Hepatocyte (in vitro differentiated cells): ENCODE measurements at regions not wholly inside any gene's neighbourhood (a gene's known extent, or its start where the extent isn't known, plus 50 kb on each side); places are given as distances from the start of the nearest gene placed in this dataset.

ENCODE experiments used
- EZH2 ChIP-seq: fragments of 200-600 bp; sonication (generic); IDR thresholded peaks from 2 replicates; pipeline ENCODE4 v1.6.1; 2016; ENCODE audit warnings: antibody characterized with exemption, mild to moderate bottlenecking, borderline replicate concordance
- EZH2phosphoT487 ChIP-seq: fragments of 200-600 bp; sonication (generic); IDR thresholded peaks from one replicate; pipeline ENCODE4 v1.6.1; 2018; ENCODE audit warnings: antibody characterized with exemption, mild to moderate bottlenecking, low read depth, moderate library complexity; ENCODE audit not compliant: unreplicated experiment, severe bottlenecking
- TF ChIP-seq, protein P1 (sequence below): fragments of 200-600 bp; sonication (generic); IDR thresholded peaks from 2 replicates; pipeline ENCODE4 v1.5.1; 2016; ENCODE audit warnings: antibody characterized with exemption, mild to moderate bottlenecking; ENCODE audit not compliant: poor library complexity

DNA sequence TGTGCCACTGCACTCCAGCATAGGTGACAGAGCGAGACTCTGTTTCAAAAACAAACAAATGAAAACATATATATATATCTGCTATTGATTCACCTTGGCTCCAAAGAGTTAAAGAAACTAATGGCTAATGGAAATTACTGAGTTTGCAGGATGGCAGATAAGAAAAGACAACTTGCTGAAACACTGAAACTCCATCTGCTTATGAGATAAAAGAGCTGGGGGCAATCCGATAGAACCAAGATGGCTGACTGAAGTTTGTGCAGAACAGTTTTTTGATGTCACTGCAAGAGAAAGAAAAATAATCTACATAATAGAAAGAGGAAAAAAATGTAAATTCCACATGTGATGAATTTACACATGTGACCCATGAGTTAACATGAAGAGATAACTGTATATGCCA, 88.2 kb downstream of the LRATD1 start:
- TF ChIP-seq EZH2 (no peak), EZH2phosphoT487 (no peak)
- TF ChIP-seq, protein P1, sequence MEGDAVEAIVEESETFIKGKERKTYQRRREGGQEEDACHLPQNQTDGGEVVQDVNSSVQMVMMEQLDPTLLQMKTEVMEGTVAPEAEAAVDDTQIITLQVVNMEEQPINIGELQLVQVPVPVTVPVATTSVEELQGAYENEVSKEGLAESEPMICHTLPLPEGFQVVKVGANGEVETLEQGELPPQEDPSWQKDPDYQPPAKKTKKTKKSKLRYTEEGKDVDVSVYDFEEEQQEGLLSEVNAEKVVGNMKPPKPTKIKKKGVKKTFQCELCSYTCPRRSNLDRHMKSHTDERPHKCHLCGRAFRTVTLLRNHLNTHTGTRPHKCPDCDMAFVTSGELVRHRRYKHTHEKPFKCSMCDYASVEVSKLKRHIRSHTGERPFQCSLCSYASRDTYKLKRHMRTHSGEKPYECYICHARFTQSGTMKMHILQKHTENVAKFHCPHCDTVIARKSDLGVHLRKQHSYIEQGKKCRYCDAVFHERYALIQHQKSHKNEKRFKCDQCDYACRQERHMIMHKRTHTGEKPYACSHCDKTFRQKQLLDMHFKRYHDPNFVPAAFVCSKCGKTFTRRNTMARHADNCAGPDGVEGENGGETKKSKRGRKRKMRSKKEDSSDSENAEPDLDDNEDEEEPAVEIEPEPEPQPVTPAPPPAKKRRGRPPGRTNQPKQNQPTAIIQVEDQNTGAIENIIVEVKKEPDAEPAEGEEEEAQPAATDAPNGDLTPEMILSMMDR = no peak
